ENCODE measurements at regions not wholly inside any gene's neighbourhood (a gene's known extent, or its start where the extent isn't known, plus 50 kb on each side); places are given as distances from the start of the nearest gene placed in this dataset.

GRCh38 chr12:125583071-125583470, 517.8 kb downstream of the AACS start:
- no peak for DNase-seq

DNA sequence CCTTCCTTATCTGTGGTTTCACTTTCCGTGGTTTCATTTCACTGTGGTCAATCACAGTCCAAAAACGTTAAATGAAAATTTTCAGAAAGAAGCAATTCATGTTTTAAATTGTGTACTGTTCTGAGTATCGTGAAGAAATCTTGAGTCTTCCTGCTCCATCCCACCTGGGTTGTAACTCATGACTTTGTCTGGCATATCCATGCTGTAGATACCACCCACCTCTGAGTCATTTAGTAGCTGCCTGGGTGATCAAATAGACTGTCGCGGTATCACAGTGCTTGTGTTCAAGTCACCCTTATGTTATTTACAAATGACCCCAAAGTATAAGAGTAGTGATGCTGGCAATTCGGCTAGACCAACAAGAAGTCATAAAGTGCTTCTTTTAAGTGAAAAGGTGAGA, 521.2 kb downstream of the AACS start:
- DNase-seq = no peak

- DNase-seq = no peak
Observed at GRCh38 chr12:125593269-125593668, 528.0 kb downstream of the AACS start.

DNA sequence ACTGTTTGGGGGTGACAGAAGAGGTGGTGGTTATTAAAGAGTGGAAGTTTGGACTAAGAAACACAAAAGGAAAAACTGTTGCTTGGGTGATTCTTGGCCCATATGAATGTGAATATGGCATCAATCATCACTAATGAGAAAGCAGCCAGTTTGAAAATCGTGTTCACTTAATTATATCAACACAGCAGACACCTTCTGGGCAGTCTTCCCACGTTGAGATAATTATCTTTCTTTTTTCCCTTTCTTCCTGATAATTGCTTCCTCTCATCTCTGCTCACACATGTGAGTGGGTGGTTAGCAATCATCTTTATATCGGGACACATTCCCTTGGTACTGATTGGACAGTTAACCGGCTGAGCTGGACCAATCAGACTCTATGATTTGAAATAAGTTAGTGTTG, 539.7 kb downstream of the AACS start:
- DNase-seq = no peak

- no peak for DNase-seq
Observed at GRCh38 chr12:125606312-125606711, 541.1 kb downstream of the AACS start.

- no peak for DNase-seq
Observed at GRCh38 chr12:125610292-125610691, 545.1 kb downstream of the AACS start.

DNA sequence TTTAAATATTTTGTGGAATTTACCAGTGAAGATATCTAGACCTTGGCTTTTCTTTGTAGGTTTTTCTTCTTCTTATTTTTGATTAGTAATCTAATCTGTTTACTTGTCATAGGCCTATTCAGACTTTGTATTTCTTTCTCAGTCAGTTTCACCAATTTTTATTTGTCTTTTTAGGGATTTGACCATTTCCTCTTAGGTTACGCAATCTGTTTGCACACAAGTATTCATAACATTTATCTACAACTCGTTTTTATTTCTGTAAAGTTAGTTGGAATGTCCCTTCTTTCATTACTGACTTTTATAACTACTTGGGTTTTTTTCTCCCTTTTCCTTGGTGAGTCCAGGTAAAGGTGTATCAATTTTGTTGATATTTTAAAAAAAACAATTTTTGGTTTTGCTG, 545.7 kb downstream of the AACS start:
- DNase-seq = no peak

- DNase-seq = no peak
Observed at GRCh38 chr12:125614058-125614457, 548.8 kb downstream of the AACS start.

DNA sequence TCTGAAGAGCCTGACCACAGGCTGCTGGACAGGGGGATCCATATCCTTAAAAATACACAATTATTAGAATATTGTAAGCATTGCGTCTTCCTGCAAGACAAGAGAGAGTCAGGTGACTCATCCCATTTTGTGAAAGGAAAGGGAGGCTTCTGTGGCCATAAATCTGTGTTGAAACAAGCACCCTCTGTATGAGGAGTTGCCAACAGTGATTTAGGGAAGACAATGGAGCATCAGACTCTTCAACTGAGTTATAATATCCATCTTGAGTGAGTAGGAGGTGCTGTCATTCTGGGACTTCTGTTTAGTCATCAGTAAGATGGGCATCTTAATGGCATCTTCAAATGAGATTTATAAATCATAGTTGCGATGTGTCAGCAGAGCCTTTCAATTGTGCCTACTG, 554.5 kb downstream of the AACS start:
- DNase-seq = no peak

GRCh38 chr12:125633686-125634085, 568.5 kb downstream of the AACS start:
- DNase-seq = no peak

- DNase-seq = no peak
Observed at GRCh38 chr12:125634813-125635212, 569.6 kb downstream of the AACS start.

GRCh38 chr12:125639826-125640225, 574.6 kb downstream of the AACS start:
- no peak for DNase-seq

DNA sequence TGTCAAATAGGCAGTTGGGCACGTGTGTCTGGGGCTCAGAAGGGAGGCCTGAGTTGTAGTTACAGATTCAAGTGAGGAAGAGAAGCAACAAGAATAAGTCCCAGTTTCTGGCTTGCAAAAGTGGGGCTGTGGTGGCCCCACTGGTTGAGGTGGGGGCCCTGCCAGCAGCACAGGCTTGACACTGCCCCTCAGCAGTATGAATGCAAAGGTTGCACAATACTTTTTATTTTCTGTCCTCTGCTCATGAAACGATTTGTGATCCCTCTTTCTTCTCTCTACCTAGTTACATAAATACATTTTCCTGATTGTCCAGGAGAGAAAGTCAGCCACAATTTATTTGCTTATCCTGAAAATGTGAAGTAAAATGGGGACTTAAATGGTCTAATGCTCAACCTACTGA, 577.8 kb downstream of the AACS start:
- DNase-seq = no peak

DNA sequence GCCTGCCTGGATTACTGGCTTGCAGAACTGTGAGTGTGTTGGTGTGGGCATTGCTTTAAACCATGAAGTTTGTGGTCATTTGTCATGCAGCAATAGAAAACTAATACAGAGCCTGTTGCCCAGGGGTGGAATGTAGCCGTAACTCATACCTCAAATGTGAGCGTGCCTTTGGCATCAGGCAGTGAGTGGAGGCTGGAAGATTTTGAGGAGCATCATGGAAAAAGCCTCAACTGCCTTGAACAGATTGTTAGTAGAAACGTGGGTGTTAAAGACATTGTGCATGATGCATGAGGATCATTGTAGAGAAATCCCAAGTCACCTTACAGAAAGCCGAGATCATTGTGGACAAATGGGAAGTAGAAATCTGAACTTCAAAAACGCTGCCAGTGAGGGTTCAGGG, 580.5 kb downstream of the AACS start:
- DNase-seq = no peak

DNA sequence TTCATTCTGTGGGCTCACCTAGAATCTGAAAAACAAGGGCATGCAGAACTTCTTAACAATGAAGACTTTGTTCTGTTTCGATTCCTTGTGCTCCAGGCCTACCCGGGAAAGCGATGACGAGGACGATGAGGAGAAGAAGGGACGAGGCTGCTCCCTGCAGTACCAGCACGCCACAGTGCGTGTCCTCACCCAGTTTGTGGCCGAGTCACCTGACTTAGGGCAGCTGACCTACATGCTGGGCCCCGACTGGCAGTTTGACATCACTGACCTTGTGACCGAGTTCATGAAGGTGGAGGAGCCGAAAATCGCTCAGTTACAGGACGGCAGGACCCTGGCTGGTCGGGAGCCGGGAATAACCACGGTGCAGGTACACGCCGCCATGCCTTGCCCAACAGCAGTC, 585.4 kb downstream of the AACS start:
- DNase-seq = no peak

GRCh38 chr12:125651625-125652024, 586.4 kb downstream of the AACS start:
- DNase-seq = no peak

DNA sequence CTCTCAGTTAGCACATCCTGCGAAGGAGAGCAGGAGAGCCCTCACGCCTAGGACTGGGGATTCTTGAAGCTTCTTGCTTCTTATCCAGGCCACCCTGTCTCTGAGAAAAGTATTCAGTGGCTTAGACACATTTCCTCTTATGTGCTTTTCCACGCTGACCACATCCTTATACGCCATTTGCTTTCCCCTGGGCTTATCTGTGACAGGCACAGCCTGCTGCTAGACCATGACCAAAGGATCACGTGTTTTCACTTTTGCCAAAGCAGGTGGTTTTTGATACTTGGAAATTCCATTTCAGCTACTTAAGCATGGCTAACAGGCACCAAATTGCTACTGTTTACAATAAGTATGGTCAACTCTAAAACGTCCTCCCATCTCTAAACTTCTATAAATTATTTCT, 587.4 kb downstream of the AACS start:
- DNase-seq = no peak

DNA sequence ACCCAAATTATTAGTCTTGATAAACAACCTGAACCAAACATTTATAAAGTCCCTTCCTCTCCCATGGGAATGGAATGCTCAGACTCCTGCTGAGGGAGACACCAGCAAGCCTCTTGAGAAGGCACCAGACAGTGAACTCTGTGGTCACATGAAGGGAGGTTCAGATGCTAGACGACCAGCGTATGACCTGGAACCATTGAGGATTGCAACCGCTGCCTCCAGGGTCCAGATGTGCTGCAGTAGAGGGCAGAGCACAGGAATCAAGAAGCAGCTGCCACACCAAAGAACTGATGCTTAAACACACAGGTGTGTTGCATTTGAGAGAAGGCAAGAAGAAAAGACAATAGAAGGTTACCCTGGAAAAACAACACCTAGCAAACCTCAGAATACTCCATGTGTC, 592.4 kb downstream of the AACS start:
- no peak for DNase-seq

- DNase-seq = no peak
Observed at GRCh38 chr12:125674554-125675338, 609.5 kb downstream of the AACS start.

GRCh38 chr12:125676366-125676765, 611.1 kb downstream of the AACS start:
- DNase-seq = no peak

DNA sequence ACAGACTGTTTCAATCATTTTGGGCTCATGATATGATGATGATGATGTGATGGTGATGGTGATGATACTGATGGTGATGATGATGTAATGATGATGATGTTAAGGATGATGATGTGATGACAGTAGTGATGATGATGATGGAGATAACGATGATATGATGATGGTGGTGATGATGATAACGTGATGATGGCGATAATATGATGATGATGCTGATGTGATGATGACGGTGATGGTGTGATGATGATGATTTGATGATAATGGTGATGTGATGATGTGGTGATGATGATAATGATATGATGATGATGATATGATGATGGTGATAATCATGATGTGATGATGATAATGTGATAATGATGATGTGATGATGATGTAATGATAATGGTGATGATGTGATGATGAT, 612.6 kb downstream of the AACS start:
- DNase-seq = no peak

GRCh38 chr12:125678589-125678993, 613.4 kb downstream of the AACS start:
- no peak for DNase-seq

DNA sequence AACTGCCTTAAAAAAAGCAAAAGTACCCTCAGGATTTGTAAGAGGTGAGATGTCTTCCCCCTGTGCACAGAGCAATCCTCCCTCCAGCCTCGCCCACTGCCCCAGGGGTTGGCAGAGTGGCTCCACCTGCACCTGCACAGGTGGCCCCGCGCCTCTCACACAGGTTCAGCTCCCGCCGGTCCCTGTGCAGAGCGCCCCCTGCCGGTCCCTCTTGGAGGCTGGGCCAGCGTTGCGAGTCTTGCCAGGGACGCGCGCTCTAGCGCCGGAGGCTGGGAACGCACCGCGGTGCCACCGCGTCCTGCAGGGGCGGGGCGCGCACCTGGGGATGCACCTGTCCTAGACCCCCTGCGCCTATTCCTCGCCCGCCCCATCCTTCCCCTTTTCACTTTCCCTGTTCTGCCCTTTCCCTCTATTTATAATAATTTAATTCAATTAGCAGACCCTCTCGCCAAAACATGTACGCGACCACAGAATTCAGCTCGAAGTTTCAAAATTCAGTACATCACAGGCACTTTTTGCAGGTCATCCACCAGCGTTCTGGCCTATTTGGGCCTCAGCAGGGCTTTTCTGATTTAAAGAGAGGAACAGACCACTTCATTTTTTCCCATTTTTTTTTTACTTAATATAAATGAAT, 618.6 kb downstream of the AACS start:
- DNase-seq = no peak

DNA sequence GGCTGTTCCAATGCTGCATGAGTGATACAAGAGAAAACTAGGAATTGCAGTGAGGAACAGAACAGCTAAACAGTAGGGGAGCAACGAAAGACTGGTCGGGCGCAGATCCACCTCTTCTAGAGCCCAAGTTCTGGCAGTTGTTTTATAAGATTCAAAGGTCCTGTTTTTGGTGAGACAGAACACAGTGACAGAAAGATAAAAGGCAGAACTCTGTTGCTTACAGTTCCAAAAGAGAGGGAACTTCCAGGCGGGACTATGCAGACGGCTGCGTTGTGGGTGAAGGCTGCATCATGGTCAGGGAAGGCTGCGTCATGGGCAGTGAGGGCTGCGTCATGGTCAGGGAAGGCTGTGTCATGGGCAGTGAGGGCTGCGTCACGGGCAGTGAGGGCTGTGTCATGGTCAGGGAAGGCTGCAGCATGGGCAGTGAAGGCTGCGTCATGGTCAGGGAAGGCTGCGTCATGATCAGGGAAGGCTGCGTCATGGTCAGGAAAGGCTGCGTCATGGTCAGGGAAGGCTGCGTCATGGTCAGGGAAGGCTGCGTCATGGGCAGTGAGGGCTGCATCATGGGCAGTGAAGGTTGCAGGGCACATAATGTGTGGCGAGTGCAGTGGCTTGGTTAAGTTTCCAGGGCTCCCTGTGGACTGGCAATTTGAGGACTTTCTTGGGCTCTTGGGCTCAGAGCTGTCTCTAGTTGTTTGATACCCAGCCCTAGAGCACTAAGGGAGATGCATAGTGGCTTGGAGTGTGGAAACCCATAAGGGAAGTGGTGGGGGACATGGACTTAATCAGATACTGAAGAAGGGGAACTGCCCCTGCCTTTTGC, 619.9 kb downstream of the AACS start:
- DNase-seq = no peak

Data from Kasumi-1 (cell line).